SK-N-SH (cell line): ENCODE measurements at regions not wholly inside any gene's neighbourhood (a gene's known extent, or its start where the extent isn't known, plus 50 kb on each side); places are given as distances from the start of the nearest gene placed in this dataset.

Experiments used
- CTCF ChIA-PET: fragments of 300-600, 350-600 bp; formaldehyde crosslinking; extraction: SDS; loops from one replicate; lab custom pipeline; 2021; lab: Yijun Ruan, JAX
- POLR2A ChIA-PET: fragments of 350-600 bp; sonication (Branson Sonifier 250); formaldehyde crosslinking; extraction: SDS; loops from one replicate; lab custom pipeline; 2020; ENCODE audit warnings: antibody characterized with exemption, inconsistent platforms; lab: Yijun Ruan, JAX
- DNase-seq: peaks from one replicate; pipeline ENCODE4 v3.0.0; 2012
- H2AFZ ChIP-seq: fragments of 200-600 bp; sonication (generic); 2 replicates; pipeline ENCODE4 v1.8.1; 2016; ENCODE audit warnings: antibody characterized with exemption, mild to moderate bottlenecking, low read depth
- H3F3A ChIP-seq: fragments of 200-600 bp; sonication (generic); replicated peaks from 2 replicates; pipeline ENCODE3; 2016; ENCODE audit warnings: antibody characterized with exemption, mild to moderate bottlenecking; ENCODE audit not compliant: insufficient read depth
- H3K27ac ChIP-seq, 2 experiments: fragments of 200-500 bp in 1 of 2; fragments of 200-600 bp in 1 of 2; sonication (Bioruptor generic) in 1 of 2; sonication (generic), shearing (Covaris generic) in 1 of 2; 2 replicates each; pipeline versions ENCODE4 v1.5.1 to v1.6.1; 2014 to 2016; ENCODE audit warnings: low read depth in 2 of 2, inconsistent platforms in 1 of 2, low read length in 1 of 2, mild to moderate bottlenecking in 1 of 2, mixed read lengths in 1 of 2
- H3K27me3 ChIP-seq: fragments of 200-600 bp; sonication (generic), shearing (Covaris generic); 2 replicates; pipeline ENCODE4 v1.6.1; 2016; ENCODE audit warnings: mixed run types; ENCODE audit not compliant: insufficient read depth
- H3K36me3 ChIP-seq, 2 experiments: fragments of 200-500 bp in 1 of 2; fragments of 200-600 bp in 1 of 2; sonication (Bioruptor generic) in 1 of 2; sonication (generic) in 1 of 2; replicated peaks in 1 of 2; 2 replicates each; pipeline versions ENCODE3 to v1.5.1; 2014 to 2016; ENCODE audit warnings: low read length in 1 of 2, mild to moderate bottlenecking in 1 of 2; ENCODE audit not compliant: insufficient read depth in 2 of 2, control insufficient read depth in 1 of 2
- H3K4me1 ChIP-seq, 2 experiments: fragments of 200-500 bp in 1 of 2; fragments of 200-600 bp in 1 of 2; sonication (Bioruptor generic) in 1 of 2; sonication (generic), shearing (Covaris generic) in 1 of 2; 2 replicates each; pipeline versions ENCODE4 v1.5.1 to v1.6.1; 2014 to 2016; ENCODE audit warnings: low read depth in 1 of 2, low read length in 1 of 2, mixed run types in 1 of 2; ENCODE audit not compliant: insufficient read depth in 2 of 2, control insufficient read depth in 1 of 2
- H3K4me2 ChIP-seq: fragments of 200-600 bp; sonication (generic), shearing (Covaris generic); 2 replicates; pipeline ENCODE4 v1.6.1; 2017; ENCODE audit warnings: mixed run types
- H3K4me3 ChIP-seq, 2 experiments: fragments of 200-500 bp in 1 of 2; fragments of 200-600 bp in 1 of 2; sonication (Bioruptor generic) in 1 of 2; sonication (generic), shearing (Covaris generic) in 1 of 2; 2 replicates each; pipeline versions ENCODE4 v1.5.1 to v1.8.1; 2014 to 2016; ENCODE audit warnings: low read depth in 2 of 2, inconsistent platforms in 1 of 2, low read length in 1 of 2, mild to moderate bottlenecking in 1 of 2, mixed read lengths in 1 of 2, moderate library complexity in 1 of 2
- H3K79me2 ChIP-seq: fragments of 200-600 bp; sonication (generic); 2 replicates; pipeline ENCODE4 v1.8.1; 2017; ENCODE audit warnings: mild to moderate bottlenecking; ENCODE audit not compliant: insufficient read depth
- H3K9ac ChIP-seq: fragments of 200-600 bp; sonication (generic); 2 replicates; pipeline ENCODE4 v1.6.1; 2017; ENCODE audit warnings: mixed run types
- H3K9me2 ChIP-seq: fragments of 200-600 bp; sonication (generic); 2 replicates; pipeline ENCODE4 v1.6.1; 2017; ENCODE audit warnings: mixed run types
- H3K9me3 ChIP-seq: fragments of 200-600 bp; sonication (generic); 2 replicates; pipeline ENCODE4 v1.6.1; 2017; ENCODE audit warnings: mixed run types, mild to moderate bottlenecking, moderate library complexity
- H4K20me1 ChIP-seq: fragments of 200-600 bp; sonication (generic); 2 replicates; pipeline ENCODE4 v1.6.1; 2017; ENCODE audit warnings: mild to moderate bottlenecking, mixed run types; ENCODE audit not compliant: insufficient read depth
- EP300 ChIP-seq, 2 experiments: IDR thresholded peaks; 2 replicates each; pipeline versions ENCODE4 v1.4.0 to v1.6.1; 2012; ENCODE audit warnings: borderline replicate concordance in 1 of 2, low read depth in 1 of 2, low read length in 1 of 2
- FOXJ3 ChIP-seq: sonication (generic); formaldehyde crosslinking; IDR thresholded peaks from 2 replicates; pipeline ENCODE4 v1.5.1; 2020; ENCODE audit warnings: mild to moderate bottlenecking, missing genetic modification reagents
- GABPA ChIP-seq: IDR thresholded peaks from 2 replicates; pipeline ENCODE4 v1.4.0; 2012; ENCODE audit warnings: low read depth, mild to moderate bottlenecking
- GATA2 ChIP-seq: sonication (generic); formaldehyde crosslinking; IDR thresholded peaks from 2 replicates; pipeline ENCODE4 v1.5.0; 2020; ENCODE audit warnings: mild to moderate bottlenecking, missing genetic modification reagents
- MXI1 ChIP-seq: IDR thresholded peaks from 2 replicates; pipeline ENCODE4 v1.6.1; 2012; ENCODE audit warnings: mild to moderate bottlenecking, low read depth, low read length, improper control_type of control experiment
- POLR2AphosphoS5 ChIP-seq: IDR thresholded peaks from 2 replicates; pipeline ENCODE4 v1.6.1; 2012; ENCODE audit warnings: low read depth, low read length
- RAD21 ChIP-seq: IDR thresholded peaks from 2 replicates; pipeline ENCODE4 v1.6.1; 2012; ENCODE audit warnings: mild to moderate bottlenecking, low read length
- RCOR1 ChIP-seq: fragments of 150-350 bp; IDR thresholded peaks from 2 replicates; pipeline ENCODE4 v1.6.1; 2017; ENCODE audit warnings: antibody characterized with exemption, low read length
- RXRA ChIP-seq: IDR thresholded peaks from 2 replicates; pipeline ENCODE4 v1.4.0; 2012; ENCODE audit warnings: low read depth, mild to moderate bottlenecking, borderline replicate concordance
- SIN3A ChIP-seq: IDR thresholded peaks from 2 replicates; pipeline ENCODE4 v1.6.1; 2012; ENCODE audit warnings: low read depth, mild to moderate bottlenecking, low read length, moderate library complexity, borderline replicate concordance
- SMC3 ChIP-seq: IDR thresholded peaks from 2 replicates; pipeline ENCODE4 v1.6.1; 2012; ENCODE audit warnings: low read depth, low read length, improper control_type of control experiment
- TAF1 ChIP-seq: IDR thresholded peaks from 2 replicates; pipeline ENCODE4 v1.6.1; 2012; ENCODE audit warnings: low read depth, mild to moderate bottlenecking, low read length, moderate library complexity, borderline replicate concordance
- TEAD4 ChIP-seq: IDR thresholded peaks from 2 replicates; pipeline ENCODE4 v1.4.0; 2012; ENCODE audit warnings: mild to moderate bottlenecking, borderline replicate concordance; ENCODE audit not compliant: insufficient read depth
- WGBS: methylation state at CpG from one replicate; pipeline ENCODE4 v1.1.6; 2017; ENCODE audit warnings: low lambda C conversion rate; 5-methylcytosine and 5-hydroxymethylcytosine counted together
- TF ChIP-seq, protein P1 (sequence below): IDR thresholded peaks from 2 replicates; pipeline ENCODE4 v1.4.0; 2012; ENCODE audit warnings: low read depth, borderline replicate concordance
- TF ChIP-seq, protein P2 (sequence below): IDR thresholded peaks from 2 replicates; pipeline ENCODE4; 2012
- TF ChIP-seq, protein P3 (sequence below): IDR thresholded peaks from 2 replicates; pipeline ENCODE4 v1.4.0; 2012; ENCODE audit warnings: low read depth, borderline replicate concordance

DNA sequence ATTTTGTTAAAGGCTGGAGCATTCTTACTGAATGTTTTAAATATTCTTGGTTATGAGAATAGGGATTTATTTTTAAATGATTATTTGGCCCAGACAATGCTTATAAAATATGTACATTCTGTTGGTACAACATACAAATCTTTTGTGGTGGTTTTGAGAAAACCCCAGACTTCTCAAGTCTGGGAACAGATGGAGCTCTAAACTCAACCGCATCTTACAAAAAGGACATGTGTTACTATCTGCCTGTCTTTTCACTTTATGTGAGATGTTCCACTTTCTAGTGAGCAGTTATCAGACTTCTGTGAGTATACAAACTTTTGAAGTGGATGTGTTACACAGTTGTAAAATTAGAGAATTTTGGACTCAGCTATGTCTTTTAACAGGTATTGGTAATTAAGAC is 135.5 kb upstream of the RBMS3 start:
- H3K4me2 ChIP-seq, result peak overlapping the region; percentile 53; the same call in 1 of the 2 replicates
- peak overlapping the region; percentile 68; the same call in 1 of the 2 replicates for H2AFZ ChIP-seq
- peak overlapping the region; percentile 14 to 98; a peak in 3 of 4 replicates for H3K27ac ChIP-seq
- H4K20me1 ChIP-seq, result no peaks in the 10 kb centered on the region
- H3K4me1 ChIP-seq, result peaks cover 20 to 21% of the 10 kb centered on the region in 2 experiments
- no peak for DNase-seq
- CTCF ChIA-PET, result interaction anchor here (0.6 to 5.1 kb wide), 26 partner anchors 132 to 1606 kb away, joined by 3 to 35 read pairs (median 4); partner anchors contain the start of gene RBMS3
- 0 out of 2 replicates have a peak overlapping the region, but pooled peaks have one; percentile 22 for H3K9ac ChIP-seq
- POLR2A ChIA-PET, result interaction anchor here (0.7 to 1.8 kb wide), 5 partner anchors 134 to 797 kb away, joined by 3 to 6 read pairs (median 3); partner anchors contain the start of genes AZI2, RBMS3 and ZCWPW2
- no peaks in the 10 kb centered on the region for H3K36me3 ChIP-seq
- H3K79me2 ChIP-seq, result no peaks in the 10 kb centered on the region
- no peak for TF ChIP-seq SIN3A
- TF ChIP-seq, all 33 proteins: peak for 0
- H3K9me2 ChIP-seq, result no peaks in the 10 kb centered on the region
- H3F3A ChIP-seq, result no peaks in the 10 kb centered on the region
- H3K27me3 ChIP-seq, result no peaks in the 10 kb centered on the region
- H3K9me3 ChIP-seq, result no peaks in the 10 kb centered on the region
- H3K4me3 ChIP-seq, result no peak overlapping the region
- 96% methylated on average over 1 of the region's 1 CpG for WGBS

DNA sequence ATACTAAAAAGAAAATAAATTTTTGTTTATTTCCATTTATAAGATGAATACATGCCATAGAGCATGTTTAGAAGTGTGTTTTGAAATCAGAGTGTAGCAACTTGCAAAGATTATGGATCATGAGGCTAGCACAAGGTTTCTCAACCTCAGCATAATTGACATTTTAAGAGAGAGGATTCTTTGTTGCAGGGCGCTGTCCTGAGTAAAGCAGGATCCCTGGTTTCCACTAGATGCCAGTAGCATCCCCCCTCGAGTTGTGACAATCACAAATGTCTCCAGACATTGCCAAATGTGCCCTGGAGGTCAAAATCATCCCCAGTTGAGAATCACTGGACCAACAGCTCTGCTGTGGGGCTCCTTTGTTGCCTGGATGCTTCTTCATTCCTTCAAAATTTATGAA is 128.5 kb upstream of the RBMS3 start:
- ChIA-PET CTCF (interaction anchor here (0.6 to 1.3 kb wide), 5 partner anchors 128 to 1600 kb away, joined by 3 to 4 read pairs (median 3); no protein-coding TSS in a partner anchor), POLR2A (no interaction called here)
- peak; percentile 30 for DNase-seq
- no peak for TF ChIP-seq GABPA
- no peak for TF ChIP-seq FOXJ3
- no peak for TF ChIP-seq POLR2AphosphoS5
- TF ChIP-seq SMC3, result peak; percentile 40
- no peak for TF ChIP-seq RXRA
- peak; percentile 70 for TF ChIP-seq RAD21
- TF ChIP-seq TAF1, result no peak
- no peak for TF ChIP-seq RCOR1
- peak in 1 of 2 experiments; percentile 8; a peak in 1 of 4 replicates for TF ChIP-seq EP300 (IDR thresholded peaks at IDR 0.05; ENCODE audit: borderline replicate concordance in 1 of 2, low read depth in 1 of 2, low read length in 1 of 2)
- H3K4me3 ChIP-seq, result no peak overlapping the region
- no peaks in the 10 kb centered on the region for H4K20me1 ChIP-seq
- H2AFZ ChIP-seq, result no peak overlapping the region
- H3K27me3 ChIP-seq, result no peaks in the 10 kb centered on the region
- peaks cover 0 to 9% of the 10 kb centered on the region in 2 experiments; a peak in 2 of 4 replicates for H3K4me1 ChIP-seq
- H3K9me2 ChIP-seq, result no peaks in the 10 kb centered on the region
- 60% methylated on average over 2 of the region's 2 CpGs for WGBS
- H3K9ac ChIP-seq, result no peak overlapping the region
- no peaks in the 10 kb centered on the region for H3F3A ChIP-seq
- H3K27ac ChIP-seq, result peak overlapping the region in 1 of 2 experiments; percentile 53; a peak in 2 of 4 replicates
- H3K9me3 ChIP-seq, result no peaks in the 10 kb centered on the region
- H3K4me2 ChIP-seq, result no peak overlapping the region
- no peaks in the 10 kb centered on the region for H3K79me2 ChIP-seq
- no peaks in the 10 kb centered on the region for H3K36me3 ChIP-seq

DNA sequence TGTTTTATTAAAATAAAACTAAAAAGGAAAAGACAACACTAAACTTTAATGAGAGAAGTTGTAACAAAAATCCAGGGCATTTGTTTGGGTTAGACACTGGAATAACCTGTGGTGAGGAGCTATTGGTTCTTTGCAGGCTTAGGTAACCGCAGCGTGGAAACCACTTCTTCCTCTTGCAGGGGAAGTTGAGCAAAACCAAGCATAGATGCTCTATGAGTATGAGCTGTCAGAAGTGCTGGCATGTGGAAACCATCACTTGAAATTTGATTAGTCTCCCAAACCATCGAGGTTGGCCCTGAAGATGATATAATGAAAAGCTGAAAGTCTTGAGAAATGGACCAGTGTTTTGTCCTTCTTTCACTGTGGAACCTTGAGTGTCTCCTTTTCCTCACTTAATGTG is 127.1 kb upstream of the RBMS3 start:
- WGBS, result 64% methylated on average over 3 of the region's 3 CpGs
- Histone ChIP-seq H3K9me2 (no peaks in the 10 kb centered on the region), H3K27me3 (no peaks in the 10 kb centered on the region), H3K9ac (no peak overlapping the region), H3K27ac (peak overlapping the region in 1 of 2 experiments; percentile 6; a peak in 1 of 4 replicates), H2AFZ (no peak overlapping the region), H3K4me3 (no peak overlapping the region), H3F3A (no peaks in the 10 kb centered on the region), H3K4me2 (no peak overlapping the region), H3K4me1 (peaks cover 0 to 9% of the 10 kb centered on the region in 2 experiments; a peak in 2 of 4 replicates), H3K36me3 (no peaks in the 10 kb centered on the region), H3K79me2 (no peaks in the 10 kb centered on the region), H4K20me1 (no peaks in the 10 kb centered on the region), H3K9me3 (no peaks in the 10 kb centered on the region)
- DNase-seq, result no peak
- ChIA-PET POLR2A (no interaction called here), CTCF (interaction anchor here (0.5 to 1.3 kb wide), 2 partner anchors 86 to 126 kb away, joined by 3 read pairs; no protein-coding TSS in a partner anchor)
- TF ChIP-seq MXI1 (no peak), TEAD4 (no peak), GATA2 (CRISPR knock-in tag) (no peak), RCOR1 (no peak), RXRA (no peak), GABPA (no peak)
- TF ChIP-seq, protein P1, sequence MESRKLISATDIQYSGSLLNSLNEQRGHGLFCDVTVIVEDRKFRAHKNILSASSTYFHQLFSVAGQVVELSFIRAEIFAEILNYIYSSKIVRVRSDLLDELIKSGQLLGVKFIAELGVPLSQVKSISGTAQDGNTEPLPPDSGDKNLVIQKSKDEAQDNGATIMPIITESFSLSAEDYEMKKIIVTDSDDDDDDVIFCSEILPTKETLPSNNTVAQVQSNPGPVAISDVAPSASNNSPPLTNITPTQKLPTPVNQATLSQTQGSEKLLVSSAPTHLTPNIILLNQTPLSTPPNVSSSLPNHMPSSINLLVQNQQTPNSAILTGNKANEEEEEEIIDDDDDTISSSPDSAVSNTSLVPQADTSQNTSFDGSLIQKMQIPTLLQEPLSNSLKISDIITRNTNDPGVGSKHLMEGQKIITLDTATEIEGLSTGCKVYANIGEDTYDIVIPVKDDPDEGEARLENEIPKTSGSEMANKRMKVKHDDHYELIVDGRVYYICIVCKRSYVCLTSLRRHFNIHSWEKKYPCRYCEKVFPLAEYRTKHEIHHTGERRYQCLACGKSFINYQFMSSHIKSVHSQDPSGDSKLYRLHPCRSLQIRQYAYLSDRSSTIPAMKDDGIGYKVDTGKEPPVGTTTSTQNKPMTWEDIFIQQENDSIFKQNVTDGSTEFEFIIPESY, result no peak
- TF ChIP-seq, protein P2, sequence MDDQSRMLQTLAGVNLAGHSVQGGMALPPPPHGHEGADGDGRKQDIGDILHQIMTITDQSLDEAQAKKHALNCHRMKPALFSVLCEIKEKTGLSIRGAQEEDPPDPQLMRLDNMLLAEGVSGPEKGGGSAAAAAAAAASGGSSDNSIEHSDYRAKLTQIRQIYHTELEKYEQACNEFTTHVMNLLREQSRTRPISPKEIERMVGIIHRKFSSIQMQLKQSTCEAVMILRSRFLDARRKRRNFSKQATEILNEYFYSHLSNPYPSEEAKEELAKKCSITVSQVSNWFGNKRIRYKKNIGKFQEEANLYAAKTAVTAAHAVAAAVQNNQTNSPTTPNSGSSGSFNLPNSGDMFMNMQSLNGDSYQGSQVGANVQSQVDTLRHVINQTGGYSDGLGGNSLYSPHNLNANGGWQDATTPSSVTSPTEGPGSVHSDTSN, result no peak
- TF ChIP-seq, protein P3, sequence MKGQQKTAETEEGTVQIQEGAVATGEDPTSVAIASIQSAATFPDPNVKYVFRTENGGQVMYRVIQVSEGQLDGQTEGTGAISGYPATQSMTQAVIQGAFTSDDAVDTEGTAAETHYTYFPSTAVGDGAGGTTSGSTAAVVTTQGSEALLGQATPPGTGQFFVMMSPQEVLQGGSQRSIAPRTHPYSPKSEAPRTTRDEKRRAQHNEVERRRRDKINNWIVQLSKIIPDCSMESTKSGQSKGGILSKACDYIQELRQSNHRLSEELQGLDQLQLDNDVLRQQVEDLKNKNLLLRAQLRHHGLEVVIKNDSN, result no peak
